IMR-90 (cell line): ENCODE measurements at regions not wholly inside any gene's neighbourhood (a gene's known extent, or its start where the extent isn't known, plus 50 kb on each side); places are given as distances from the start of the nearest gene placed in this dataset.

ENCODE experiments used
- ATAC-seq: fragments of 200-7000 bp; cut with Tn5 transposase; 2 replicates; pipeline ENCODE4 v1.9.1; 2020; ENCODE audit warnings: low read depth, mild to moderate bottlenecking, moderate library complexity
- BruUV-seq: library from RNA; stranded (reverse); fragments of 400-500 nt; replicated peaks from 2 replicates; lab custom pipeline; 2021; lab: Mats Ljungman, UMichigan
- CTCF ChIA-PET: fragments of 300-600 bp; formaldehyde crosslinking; extraction: SDS; loops from one replicate; lab custom pipeline; 2021; ENCODE audit warnings: antibody characterized with exemption; lab: Yijun Ruan, JAX
- POLR2A ChIA-PET: fragments of 300-600 bp; sonication (Branson Sonifier 250); formaldehyde crosslinking; loops from one replicate; lab custom pipeline; 2022; ENCODE audit warnings: antibody characterized with exemption; ENCODE audit not compliant: unreplicated experiment; lab: Charles Lee
- DNase-seq: peaks from one replicate; pipeline ENCODE4 v3.0.0; 2013
- H2AFZ ChIP-seq: replicated peaks from 2 replicates; pipeline ENCODE3; 2013; ENCODE audit warnings: low read length, mild to moderate bottlenecking; ENCODE audit not compliant: poor library complexity
- H2AK5ac ChIP-seq: 2 replicates; pipeline ENCODE4 v1.6.1; 2013; ENCODE audit warnings: low read depth, low read length, inconsistent platforms
- H2AK9ac ChIP-seq: replicated peaks from 2 replicates; pipeline ENCODE3; 2013; ENCODE audit warnings: mild to moderate bottlenecking, low read depth, low read length, moderate library complexity; ENCODE audit not compliant: poor library complexity
- H2BK120ac ChIP-seq: 2 replicates; pipeline ENCODE4 v1.6.1; 2013; ENCODE audit warnings: low read depth, low read length, inconsistent platforms
- H2BK15ac ChIP-seq: 3 replicates; pipeline ENCODE4 v1.6.1; 2013; ENCODE audit warnings: low read depth, low read length, inconsistent platforms
- H2BK20ac ChIP-seq: 2 replicates; pipeline ENCODE4 v1.6.1; 2013; ENCODE audit warnings: low read depth, mild to moderate bottlenecking, inconsistent platforms, low read length, moderate library complexity
- H2BK5ac ChIP-seq: 2 replicates; pipeline ENCODE4 v1.6.1; 2013; ENCODE audit warnings: mild to moderate bottlenecking, low read depth, low read length, inconsistent platforms; ENCODE audit not compliant: poor library complexity, severe bottlenecking
- H3K14ac ChIP-seq: replicated peaks from 2 replicates; pipeline ENCODE4 v1.6.1; 2013; ENCODE audit warnings: low read depth, low read length, inconsistent platforms
- H3K18ac ChIP-seq: 2 replicates; pipeline ENCODE4 v1.6.1; 2013; ENCODE audit warnings: low read depth, low read length, control low read depth
- H3K23ac ChIP-seq: 2 replicates; pipeline ENCODE4 v1.6.1; 2013; ENCODE audit warnings: low read depth, low read length, inconsistent platforms
- H3K27ac ChIP-seq: 2 replicates; pipeline ENCODE4 v1.5.1; 2013; ENCODE audit warnings: mild to moderate bottlenecking, control low read depth, low read length; ENCODE audit not compliant: insufficient read depth
- H3K27me3 ChIP-seq: 2 replicates; pipeline ENCODE4 v1.6.1; 2013; ENCODE audit warnings: low read length; ENCODE audit not compliant: control insufficient read depth, insufficient read depth
- H3K36me3 ChIP-seq: 2 replicates; pipeline ENCODE4 v1.6.1; 2013; ENCODE audit warnings: low read length, mixed read lengths; ENCODE audit not compliant: control insufficient read depth, insufficient read depth
- H3K4ac ChIP-seq: 2 replicates; pipeline ENCODE4 v1.6.1; 2013; ENCODE audit warnings: low read depth, low read length, inconsistent platforms
- H3K4me1 ChIP-seq: 2 replicates; pipeline ENCODE4 v1.6.1; 2013; ENCODE audit warnings: low read length, mixed read lengths; ENCODE audit not compliant: control insufficient read depth, insufficient read depth
- H3K4me2 ChIP-seq: 2 replicates; pipeline ENCODE4 v1.6.1; 2013; ENCODE audit warnings: low read depth, mild to moderate bottlenecking, control low read depth, low read length, moderate library complexity
- H3K4me3 ChIP-seq: 2 replicates; pipeline ENCODE4 v1.5.1; 2013; ENCODE audit warnings: low read depth, mild to moderate bottlenecking, control low read depth, low read length, moderate library complexity; ENCODE audit not compliant: insufficient read depth
- H3K56ac ChIP-seq: 2 replicates; pipeline ENCODE4 v1.6.1; 2013; ENCODE audit warnings: low read length, inconsistent platforms; ENCODE audit not compliant: insufficient read depth; ENCODE audit errors: extremely low read depth
- H3K79me1 ChIP-seq, 2 experiments: 2 replicates each; pipeline ENCODE4 v1.6.1; 2013; ENCODE audit warnings: low read length in 2 of 2, inconsistent platforms in 1 of 2, low read depth in 1 of 2
- H3K9ac ChIP-seq: 2 replicates; pipeline ENCODE4 v1.6.1; 2013; ENCODE audit warnings: low read depth, low read length, control low read depth
- H3K9me1 ChIP-seq: 2 replicates; pipeline ENCODE4 v1.6.1; 2013; ENCODE audit warnings: low read length, inconsistent platforms; ENCODE audit not compliant: insufficient read depth
- H3K9me3 ChIP-seq: 2 replicates; pipeline ENCODE4 v1.6.1; 2013; ENCODE audit warnings: low read length; ENCODE audit not compliant: control insufficient read depth, insufficient read depth
- H4K20me1 ChIP-seq: 2 replicates; pipeline ENCODE4 v1.6.1; 2013; ENCODE audit warnings: low read length, inconsistent platforms; ENCODE audit not compliant: insufficient read depth
- H4K5ac ChIP-seq: 2 replicates; pipeline ENCODE4 v1.6.1; 2013; ENCODE audit warnings: mild to moderate bottlenecking, low read depth, low read length, control low read depth
- H4K8ac ChIP-seq, 2 experiments: 2 replicates each; pipeline ENCODE4 v1.6.1; 2013; ENCODE audit warnings: low read depth in 2 of 2, low read length in 2 of 2, control low read depth in 1 of 2, inconsistent platforms in 1 of 2
- H4K91ac ChIP-seq: 2 replicates; pipeline ENCODE4 v1.6.1; 2013; ENCODE audit warnings: low read depth, low read length, inconsistent platforms; ENCODE audit not compliant: insufficient read depth
- CEBPB ChIP-seq: IDR thresholded peaks from 2 replicates; pipeline ENCODE4 v1.6.1; 2012; ENCODE audit warnings: low read depth, low read length, improper control_type of control experiment
- FOS ChIP-seq: fragments of 150-350 bp; IDR thresholded peaks from 2 replicates; pipeline ENCODE4 v1.6.1; 2016; ENCODE audit warnings: low read depth, low read length
- MXI1 ChIP-seq: IDR thresholded peaks from 2 replicates; pipeline ENCODE4 v1.6.1; 2012; ENCODE audit warnings: low read depth, mild to moderate bottlenecking, low read length, moderate library complexity, borderline replicate concordance
- NFE2L2 ChIP-seq: fragments of 150-350 bp; IDR thresholded peaks from 2 replicates; pipeline ENCODE4 v1.6.1; 2016; ENCODE audit warnings: low read depth, mild to moderate bottlenecking, low read length
- POLR2A ChIP-seq: IDR thresholded peaks from 2 replicates; pipeline ENCODE4 v1.6.1; 2012; ENCODE audit warnings: mild to moderate bottlenecking, low read depth, low read length
- RAD21 ChIP-seq: IDR thresholded peaks from 2 replicates; pipeline ENCODE4 v1.6.1; 2012; ENCODE audit warnings: low read length, improper control_type of control experiment
- WGBS, 2 experiments: methylation state at CpG; one replicate each; pipeline versions ENCODE4 v1.1.5 to v1.1.7; 2013; ENCODE audit warnings: missing lambda C conversion rate in 2 of 2; ENCODE audit not compliant: insufficient read length in 1 of 2; ENCODE audit errors: extremely low coverage in 2 of 2; 5-methylcytosine and 5-hydroxymethylcytosine counted together
- dilution Hi-C: fragments of 300-500 bp; cut with HindIII; formaldehyde crosslinking; loops from one replicate; pipeline ENCODE4 v1.14.3; 2018; ENCODE audit warnings: low sequenced_read_pairs; ENCODE audit not compliant: unreplicated experiment
- in situ Hi-C: fragments of 300-500 bp; cut with MboI; formaldehyde crosslinking; loops from 3 replicates; pipeline ENCODE4 v1.14.3; 2019; ENCODE audit warnings: low sequenced_read_pairs, inconsistent platforms, mixed read lengths
- intact Hi-C: fragments of 100-400 bp; cut with micrococcal nuclease; formaldehyde crosslinking; loops from 2 replicates; pipeline ENCODE4 v1.10.0; 2022
- TF ChIP-seq, protein P1 (sequence below): fragments of 150-350 bp; IDR thresholded peaks from 2 replicates; pipeline ENCODE4 v1.6.1; 2016; ENCODE audit warnings: low read depth, mild to moderate bottlenecking, low read length, moderate library complexity, borderline replicate concordance
- TF ChIP-seq, protein P2 (sequence below): fragments of 150-350 bp; IDR thresholded peaks from 2 replicates; pipeline ENCODE4 v1.6.1; 2017; ENCODE audit warnings: mild to moderate bottlenecking, antibody characterized with exemption, low read length, low read depth

DNA sequence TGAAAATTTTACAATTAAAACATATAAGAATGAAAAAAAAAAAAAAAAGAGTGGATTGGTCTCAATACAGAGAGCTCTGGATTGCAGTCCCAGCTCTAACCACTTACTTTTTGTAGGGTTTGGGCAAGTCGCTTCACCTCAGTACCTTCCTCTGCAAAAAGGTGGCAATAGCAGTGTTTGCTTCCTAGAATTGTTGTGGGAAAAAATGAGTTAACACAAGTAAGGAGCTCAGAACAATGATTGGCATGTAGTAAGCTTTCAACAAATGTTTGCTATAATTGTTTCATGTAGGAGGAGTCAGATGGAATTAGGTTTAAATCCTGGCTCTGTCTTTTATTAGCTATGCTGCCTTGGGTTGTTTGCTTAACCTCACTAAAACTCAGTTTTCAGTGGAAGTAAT is 425.2 kb upstream of the TBL1XR1 start:
- H3K79me1 ChIP-seq, result no peaks in the 10 kb centered on the region
- no peaks in the 10 kb centered on the region for H3K36me3 ChIP-seq
- no peak overlapping the region for H2AK9ac ChIP-seq
- H3K27ac ChIP-seq, result no peak overlapping the region
- peaks cover 4% of the 10 kb centered on the region; the same call in 1 of the 2 replicates for H3K9me1 ChIP-seq
- ATAC-seq (no peak), DNase-seq (no peak)
- no peak overlapping the region for H3K23ac ChIP-seq
- no peak overlapping the region for H4K5ac ChIP-seq
- H3K4ac ChIP-seq, result no peak overlapping the region
- intact Hi-C loops (no loop called here), dilution Hi-C loops (no loop called here), in situ Hi-C loops (no loop called here)
- no peaks in the 10 kb centered on the region for H3K27me3 ChIP-seq
- H3K4me2 ChIP-seq, result no peak overlapping the region
- no peak overlapping the region for H2BK20ac ChIP-seq
- no TSS peak for BruUV-seq
- no peak overlapping the region for H2BK120ac ChIP-seq
- H3K4me3 ChIP-seq, result no peak overlapping the region
- TF ChIP-seq, protein P1, sequence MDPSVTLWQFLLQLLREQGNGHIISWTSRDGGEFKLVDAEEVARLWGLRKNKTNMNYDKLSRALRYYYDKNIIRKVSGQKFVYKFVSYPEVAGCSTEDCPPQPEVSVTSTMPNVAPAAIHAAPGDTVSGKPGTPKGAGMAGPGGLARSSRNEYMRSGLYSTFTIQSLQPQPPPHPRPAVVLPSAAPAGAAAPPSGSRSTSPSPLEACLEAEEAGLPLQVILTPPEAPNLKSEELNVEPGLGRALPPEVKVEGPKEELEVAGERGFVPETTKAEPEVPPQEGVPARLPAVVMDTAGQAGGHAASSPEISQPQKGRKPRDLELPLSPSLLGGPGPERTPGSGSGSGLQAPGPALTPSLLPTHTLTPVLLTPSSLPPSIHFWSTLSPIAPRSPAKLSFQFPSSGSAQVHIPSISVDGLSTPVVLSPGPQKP, result no peak
- TF ChIP-seq MXI1, result no peak
- TF ChIP-seq FOS, result no peak
- TF ChIP-seq, protein P2, sequence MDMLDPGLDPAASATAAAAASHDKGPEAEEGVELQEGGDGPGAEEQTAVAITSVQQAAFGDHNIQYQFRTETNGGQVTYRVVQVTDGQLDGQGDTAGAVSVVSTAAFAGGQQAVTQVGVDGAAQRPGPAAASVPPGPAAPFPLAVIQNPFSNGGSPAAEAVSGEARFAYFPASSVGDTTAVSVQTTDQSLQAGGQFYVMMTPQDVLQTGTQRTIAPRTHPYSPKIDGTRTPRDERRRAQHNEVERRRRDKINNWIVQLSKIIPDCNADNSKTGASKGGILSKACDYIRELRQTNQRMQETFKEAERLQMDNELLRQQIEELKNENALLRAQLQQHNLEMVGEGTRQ, result no peak
- no peak for TF ChIP-seq POLR2A
- TF ChIP-seq CEBPB, result no peak
- TF ChIP-seq RAD21, result no peak
- no peak for TF ChIP-seq NFE2L2
- no CpG with 5 or more reads among the region's 1 CpG for WGBS, 2 experiments
- CTCF ChIA-PET, result interaction anchor here (0.6 kb wide), 1 partner anchor 185 kb away, joined by 7 read pairs; no protein-coding TSS in a partner anchor
- POLR2A ChIA-PET, result no interaction called here
- no peak overlapping the region; the same call in 1 of the 2 replicates for H3K18ac ChIP-seq
- H3K4me1 ChIP-seq, result peaks cover 9% of the 10 kb centered on the region
- no peak overlapping the region for H2BK5ac ChIP-seq
- no peak overlapping the region for H3K56ac ChIP-seq
- H4K8ac ChIP-seq, result no peak overlapping the region
- no peak overlapping the region for H2AFZ ChIP-seq
- peaks cover 2% of the 10 kb centered on the region; the same call in 1 of the 2 replicates for H3K9me3 ChIP-seq
- no peak overlapping the region for H3K9ac ChIP-seq
- no peak overlapping the region for H4K91ac ChIP-seq
- H2AK5ac ChIP-seq, result no peak overlapping the region
- no peaks in the 10 kb centered on the region for H4K20me1 ChIP-seq
- no peak overlapping the region for H2BK15ac ChIP-seq
- H3K14ac ChIP-seq, result no peak overlapping the region
